ENCODE measurements at regions not wholly inside any gene's neighbourhood (a gene's known extent, or its start where the extent isn't known, plus 50 kb on each side); places are given as distances from the start of the nearest gene placed in this dataset.

DNA sequence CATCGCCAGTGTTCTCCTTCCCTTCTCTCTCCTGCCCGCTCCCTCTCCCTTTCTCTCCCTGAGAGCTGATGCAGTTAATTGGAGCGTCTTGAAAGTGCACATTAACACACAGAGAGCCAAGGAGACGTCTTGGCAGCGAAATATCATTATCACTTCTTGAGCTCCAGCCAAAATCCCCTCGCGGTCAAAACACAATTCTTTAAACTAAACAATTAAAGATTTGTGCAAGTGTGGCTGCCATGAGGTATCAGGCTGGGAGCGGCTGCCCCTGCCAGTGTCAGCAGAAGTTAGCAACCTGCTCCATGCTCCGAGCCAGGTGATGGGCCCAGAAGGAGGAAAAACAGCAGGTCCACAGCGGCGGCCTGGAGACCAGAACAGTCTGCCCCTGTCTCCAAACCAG is 100.9 kb upstream of the FOXP4 start (continued):
- TF ChIP-seq CHD2 (IDR thresholded peaks at IDR 0.05; ENCODE audit: low read length, partially characterized antibody) (no peak), JUND (IDR thresholded peaks at IDR 0.05) (no peak), FOXM1 (IDR thresholded peaks at IDR 0.05; ENCODE audit: low read depth) (no peak), NFIC (IDR thresholded peaks at IDR 0.05; ENCODE audit: borderline replicate concordance) (no peak), SIN3A (IDR thresholded peaks at IDR 0.05; ENCODE audit: borderline replicate concordance, low read depth, low read length) (no peak)
- TF ChIP-seq, protein P1, sequence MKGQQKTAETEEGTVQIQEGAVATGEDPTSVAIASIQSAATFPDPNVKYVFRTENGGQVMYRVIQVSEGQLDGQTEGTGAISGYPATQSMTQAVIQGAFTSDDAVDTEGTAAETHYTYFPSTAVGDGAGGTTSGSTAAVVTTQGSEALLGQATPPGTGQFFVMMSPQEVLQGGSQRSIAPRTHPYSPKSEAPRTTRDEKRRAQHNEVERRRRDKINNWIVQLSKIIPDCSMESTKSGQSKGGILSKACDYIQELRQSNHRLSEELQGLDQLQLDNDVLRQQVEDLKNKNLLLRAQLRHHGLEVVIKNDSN (IDR thresholded peaks at IDR 0.05; ENCODE audit: borderline replicate concordance, low read depth), result no peak
- TF ChIP-seq, protein P2, sequence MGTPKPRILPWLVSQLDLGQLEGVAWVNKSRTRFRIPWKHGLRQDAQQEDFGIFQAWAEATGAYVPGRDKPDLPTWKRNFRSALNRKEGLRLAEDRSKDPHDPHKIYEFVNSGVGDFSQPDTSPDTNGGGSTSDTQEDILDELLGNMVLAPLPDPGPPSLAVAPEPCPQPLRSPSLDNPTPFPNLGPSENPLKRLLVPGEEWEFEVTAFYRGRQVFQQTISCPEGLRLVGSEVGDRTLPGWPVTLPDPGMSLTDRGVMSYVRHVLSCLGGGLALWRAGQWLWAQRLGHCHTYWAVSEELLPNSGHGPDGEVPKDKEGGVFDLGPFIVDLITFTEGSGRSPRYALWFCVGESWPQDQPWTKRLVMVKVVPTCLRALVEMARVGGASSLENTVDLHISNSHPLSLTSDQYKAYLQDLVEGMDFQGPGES (IDR thresholded peaks at IDR 0.05; ENCODE audit: low read depth, low read length), result no peak
- TF ChIP-seq, protein P3, sequence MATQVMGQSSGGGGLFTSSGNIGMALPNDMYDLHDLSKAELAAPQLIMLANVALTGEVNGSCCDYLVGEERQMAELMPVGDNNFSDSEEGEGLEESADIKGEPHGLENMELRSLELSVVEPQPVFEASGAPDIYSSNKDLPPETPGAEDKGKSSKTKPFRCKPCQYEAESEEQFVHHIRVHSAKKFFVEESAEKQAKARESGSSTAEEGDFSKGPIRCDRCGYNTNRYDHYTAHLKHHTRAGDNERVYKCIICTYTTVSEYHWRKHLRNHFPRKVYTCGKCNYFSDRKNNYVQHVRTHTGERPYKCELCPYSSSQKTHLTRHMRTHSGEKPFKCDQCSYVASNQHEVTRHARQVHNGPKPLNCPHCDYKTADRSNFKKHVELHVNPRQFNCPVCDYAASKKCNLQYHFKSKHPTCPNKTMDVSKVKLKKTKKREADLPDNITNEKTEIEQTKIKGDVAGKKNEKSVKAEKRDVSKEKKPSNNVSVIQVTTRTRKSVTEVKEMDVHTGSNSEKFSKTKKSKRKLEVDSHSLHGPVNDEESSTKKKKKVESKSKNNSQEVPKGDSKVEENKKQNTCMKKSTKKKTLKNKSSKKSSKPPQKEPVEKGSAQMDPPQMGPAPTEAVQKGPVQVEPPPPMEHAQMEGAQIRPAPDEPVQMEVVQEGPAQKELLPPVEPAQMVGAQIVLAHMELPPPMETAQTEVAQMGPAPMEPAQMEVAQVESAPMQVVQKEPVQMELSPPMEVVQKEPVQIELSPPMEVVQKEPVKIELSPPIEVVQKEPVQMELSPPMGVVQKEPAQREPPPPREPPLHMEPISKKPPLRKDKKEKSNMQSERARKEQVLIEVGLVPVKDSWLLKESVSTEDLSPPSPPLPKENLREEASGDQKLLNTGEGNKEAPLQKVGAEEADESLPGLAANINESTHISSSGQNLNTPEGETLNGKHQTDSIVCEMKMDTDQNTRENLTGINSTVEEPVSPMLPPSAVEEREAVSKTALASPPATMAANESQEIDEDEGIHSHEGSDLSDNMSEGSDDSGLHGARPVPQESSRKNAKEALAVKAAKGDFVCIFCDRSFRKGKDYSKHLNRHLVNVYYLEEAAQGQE (IDR thresholded peaks at IDR 0.05; ENCODE audit: low read depth, low read length), result no peak

DNA sequence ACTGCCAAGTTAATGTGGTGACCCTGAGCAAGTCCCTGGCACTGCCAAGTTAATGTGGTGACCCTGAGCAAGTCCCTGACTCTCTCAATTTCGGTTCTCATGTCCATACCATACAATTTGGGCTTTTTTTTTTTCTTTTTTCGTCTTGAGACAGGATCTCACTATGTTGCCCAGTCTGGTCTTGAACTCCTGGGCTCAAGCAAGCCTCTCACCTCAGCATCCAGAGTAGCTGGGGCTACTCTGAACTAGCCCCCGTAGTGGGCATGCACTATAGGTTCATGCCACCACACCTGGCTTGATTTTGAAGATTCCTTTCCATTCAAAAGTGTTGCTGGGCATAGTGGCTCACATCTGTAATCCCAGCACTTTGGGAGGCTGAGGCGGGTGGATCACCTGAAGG is 100.0 kb upstream of the FOXP4 start:
- TF ChIP-seq TCF12 (IDR thresholded peaks at IDR 0.05), result no peak
- TF ChIP-seq, protein P4, sequence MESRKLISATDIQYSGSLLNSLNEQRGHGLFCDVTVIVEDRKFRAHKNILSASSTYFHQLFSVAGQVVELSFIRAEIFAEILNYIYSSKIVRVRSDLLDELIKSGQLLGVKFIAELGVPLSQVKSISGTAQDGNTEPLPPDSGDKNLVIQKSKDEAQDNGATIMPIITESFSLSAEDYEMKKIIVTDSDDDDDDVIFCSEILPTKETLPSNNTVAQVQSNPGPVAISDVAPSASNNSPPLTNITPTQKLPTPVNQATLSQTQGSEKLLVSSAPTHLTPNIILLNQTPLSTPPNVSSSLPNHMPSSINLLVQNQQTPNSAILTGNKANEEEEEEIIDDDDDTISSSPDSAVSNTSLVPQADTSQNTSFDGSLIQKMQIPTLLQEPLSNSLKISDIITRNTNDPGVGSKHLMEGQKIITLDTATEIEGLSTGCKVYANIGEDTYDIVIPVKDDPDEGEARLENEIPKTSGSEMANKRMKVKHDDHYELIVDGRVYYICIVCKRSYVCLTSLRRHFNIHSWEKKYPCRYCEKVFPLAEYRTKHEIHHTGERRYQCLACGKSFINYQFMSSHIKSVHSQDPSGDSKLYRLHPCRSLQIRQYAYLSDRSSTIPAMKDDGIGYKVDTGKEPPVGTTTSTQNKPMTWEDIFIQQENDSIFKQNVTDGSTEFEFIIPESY (IDR thresholded peaks at IDR 0.05; ENCODE audit: borderline replicate concordance, low read depth), result no peak
- TF ChIP-seq FOXM1 (IDR thresholded peaks at IDR 0.05; ENCODE audit: low read depth), result no peak
- TF ChIP-seq FOSL2 (IDR thresholded peaks at IDR 0.05; ENCODE audit: borderline replicate concordance, low read depth), result no peak
- TF ChIP-seq NRF1 (IDR thresholded peaks at IDR 0.05; ENCODE audit: low read depth, low read length), result no peak
- TF ChIP-seq, protein P2 (IDR thresholded peaks at IDR 0.05; ENCODE audit: low read depth, low read length), result no peak
- TF ChIP-seq YY1 (IDR thresholded peaks at IDR 0.05; ENCODE audit: low read depth), result no peak
- TF ChIP-seq GABPA (IDR thresholded peaks at IDR 0.05; ENCODE audit: low read depth), result no peak
- no peak for TF ChIP-seq MXI1 (IDR thresholded peaks at IDR 0.05; ENCODE audit: low read depth, low read length)
- POLR2A ChIA-PET, result no interaction called here
- CTCF ChIA-PET, result interaction anchor here (0.8 to 4.9 kb wide), 3 partner anchors 21 to 146 kb away, joined by 3 to 27 read pairs (median 6); no protein-coding TSS in a partner anchor

More for the DNA sequence above, 100.0 kb upstream of the FOXP4 start:
- Histone ChIP-seq H3K4me2 (no peak overlapping the region), H3K9me3 (no peaks in the 10 kb centered on the region), H3K36me3 (replicated peaks in 1 of 2; ENCODE audit: control insufficient read depth in 1 of 2, insufficient read depth in 2 of 2, low read length in 1 of 2) (no peaks in the 10 kb centered on the region), H3K27ac (ENCODE audit: low read depth in 2 of 2, low read length in 1 of 2) (no peak overlapping the region), H3K9ac (no peak overlapping the region), H3K79me2 (ENCODE audit: insufficient read depth) (no peaks in the 10 kb centered on the region), H3K9me2 (no peaks in the 10 kb centered on the region), H3K4me1 (ENCODE audit: control insufficient read depth in 1 of 2, insufficient read depth in 2 of 2, low read depth in 1 of 2, low read length in 1 of 2) (peaks cover 0 to 18% of the 10 kb centered on the region in 2 experiments; a peak in 1 of 4 replicates), H2AFZ (ENCODE audit: low read depth) (no peak overlapping the region), H3F3A (replicated peaks; ENCODE audit: insufficient read depth) (no peaks in the 10 kb centered on the region), H3K4me3 (ENCODE audit: low read depth in 2 of 2, low read length in 1 of 2) (no peak overlapping the region), H4K20me1 (ENCODE audit: insufficient read depth) (no peaks in the 10 kb centered on the region), H3K27me3 (ENCODE audit: insufficient read depth) (peaks cover 10% of the 10 kb centered on the region; the same call in 1 of the 2 replicates)
- 56% methylated on average over 4 of the region's 4 CpGs for WGBS (ENCODE audit: low lambda C conversion rate)
- DNase-seq, result no peak

Measured in SK-N-SH (cell line).